GM06990 (cell line): ENCODE measurements at regions not wholly inside any gene's neighbourhood (a gene's known extent, or its start where the extent isn't known, plus 50 kb on each side); places are given as distances from the start of the nearest gene placed in this dataset.

Experiments
- DNase-seq: peaks from one replicate; pipeline ENCODE4 v3.0.0-alpha.2; 2011; ENCODE audit not compliant: insufficient read length; ENCODE audit errors: extremely low read depth
- H3K27me3 ChIP-seq: replicated peaks from 2 replicates; pipeline ENCODE4 v1.6.0; 2011; ENCODE audit warnings: low read length; ENCODE audit not compliant: control insufficient read depth, insufficient read depth
- H3K36me3 ChIP-seq: 2 replicates; pipeline ENCODE4 v1.5.1; 2011; ENCODE audit warnings: low read length; ENCODE audit not compliant: control insufficient read depth, insufficient read depth
- H3K4me3 ChIP-seq: replicated peaks from 2 replicates; pipeline ENCODE4 v1.5.1; 2011; ENCODE audit warnings: low read depth, mild to moderate bottlenecking, control low read depth, low read length
- CTCF ChIP-seq: IDR thresholded peaks from 2 replicates; pipeline ENCODE4 v1.5.1; 2011; ENCODE audit warnings: low read length, control low read depth, mild to moderate bottlenecking, inconsistent platforms; ENCODE audit not compliant: insufficient read depth, poor library complexity, severe bottlenecking

GRCh38 chr21:35633501-35633900 lies 426.8 kb downstream of the SETD4 start:
- H3K4me3 ChIP-seq: no peak overlapping the region
- H3K27me3 ChIP-seq: no peaks in the 10 kb centered on the region
- TF ChIP-seq CTCF: no peak
- no peak for DNase-seq
- H3K36me3 ChIP-seq: no peaks in the 10 kb centered on the region

GRCh38 chr21:35632711-35633110 lies 427.6 kb downstream of the SETD4 start:
- Histone ChIP-seq H3K27me3 (no peaks in the 10 kb centered on the region), H3K4me3 (no peak overlapping the region), H3K36me3 (no peaks in the 10 kb centered on the region)
- DNase-seq: no peak
- TF ChIP-seq CTCF: no peak

- Histone ChIP-seq H3K36me3 (no peaks in the 10 kb centered on the region), H3K27me3 (no peaks in the 10 kb centered on the region), H3K4me3 (no peak overlapping the region)
- no peak for TF ChIP-seq CTCF
- DNase-seq: no peak
Measured at GRCh38 chr21:35628316-35628715, 432.0 kb downstream of the SETD4 start.

GRCh38 chr21:35627462-35627861 lies 432.9 kb downstream of the SETD4 start:
- TF ChIP-seq CTCF: no peak
- Histone ChIP-seq H3K27me3 (no peaks in the 10 kb centered on the region), H3K4me3 (no peak overlapping the region), H3K36me3 (no peaks in the 10 kb centered on the region)
- DNase-seq: no peak

- TF ChIP-seq CTCF: no peak
- H3K27me3 ChIP-seq: no peaks in the 10 kb centered on the region
- no peaks in the 10 kb centered on the region for H3K36me3 ChIP-seq
- DNase-seq: no peak
- no peak overlapping the region for H3K4me3 ChIP-seq
Measured at GRCh38 chr21:35625576-35625975, 434.8 kb downstream of the SETD4 start.

GRCh38 chr21:35624901-35625300 lies 435.4 kb downstream of the SETD4 start:
- Histone ChIP-seq H3K4me3 (no peak overlapping the region), H3K36me3 (no peaks in the 10 kb centered on the region), H3K27me3 (no peaks in the 10 kb centered on the region)
- DNase-seq: no peak
- no peak for TF ChIP-seq CTCF
